Heart left ventricle (tissue), 13 donors: ENCODE measurements at regions not wholly inside any gene's neighbourhood (a gene's known extent, or its start where the extent isn't known, plus 50 kb on each side); places are given as distances from the start of the nearest gene placed in this dataset.

Experiments used
- POLR2A ChIP-seq, 2 donors: fragments of 450-650 bp; IDR thresholded peaks; one replicate each; pipeline ENCODE4 v1.6.1; 2017; ENCODE audit warnings: antibody characterized with exemption in 2 of 2, mild to moderate bottlenecking in 2 of 2, moderate library complexity in 2 of 2
- TF ChIP-seq, protein P1 (sequence below), 12 donors: fragments of 200-600 bp; sonication (generic) in 4 of 12; IDR thresholded peaks; one replicate each; pipeline versions ENCODE4 v1.5.0 to v1.8.0; 2018 to 2022; ENCODE audit warnings: antibody characterized with exemption in 12 of 12, mild to moderate bottlenecking in 5 of 12
- donor health status: ischemic (EF 13 %, LVEDD 7.1; RV severe dilation, severe dysfunction).
- donor health status: DM: no; HTN: yes; CAD: no.
- donor health status: DM: no; HTN: no; CAD: no.
- donor health status: ischemic (EF 25% LVEDD 6.9; RV normal size, moderate dysfunction).
- donor health status: ischemic (EF 25% LVEDD 5.7; RV mildly dilated, moderate dysfunction).
- donor health status: ischemic (EF 35%, LVEDD 5.7; RV mildly dilated, moderate dysfunction).
- donor health status: nonischemic (EF 11% LVEDD 7.7; RV severe dilation, severe dysfunction).
- donor health status: DM: yes; HTN: yes; CAD: no.
- donor health status: PGD.
- donor health status: ischemic (EF 29% LVEDD 5.4; RV normal size, mild dysfunction).
- donor health status: nonischemic (EF 23%, LVEDD 6.1; RV moderate dilation, normal function).

DNA sequence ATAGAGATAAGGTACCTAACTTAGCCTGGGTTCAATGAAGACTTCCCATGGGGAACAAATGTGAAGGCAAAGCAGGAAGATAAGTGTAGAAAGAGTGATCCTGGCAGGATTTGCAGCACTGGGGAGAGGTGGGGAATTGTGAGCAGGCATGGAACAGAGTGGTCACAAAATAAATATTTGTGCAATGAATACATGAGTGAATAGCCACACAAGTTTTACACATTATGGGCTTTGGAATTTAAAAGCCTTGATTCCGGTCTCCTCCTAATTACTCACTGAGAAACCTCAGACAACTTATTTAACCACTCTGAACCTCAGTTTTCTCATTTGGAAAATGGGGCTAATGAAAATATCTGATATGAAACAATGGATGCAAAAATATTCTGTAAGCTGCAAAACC, 148.3 kb downstream of the ELAVL4 start:
- no peak for TF ChIP-seq POLR2A (IDR thresholded peaks at IDR 0.05)
- TF ChIP-seq, protein P1, sequence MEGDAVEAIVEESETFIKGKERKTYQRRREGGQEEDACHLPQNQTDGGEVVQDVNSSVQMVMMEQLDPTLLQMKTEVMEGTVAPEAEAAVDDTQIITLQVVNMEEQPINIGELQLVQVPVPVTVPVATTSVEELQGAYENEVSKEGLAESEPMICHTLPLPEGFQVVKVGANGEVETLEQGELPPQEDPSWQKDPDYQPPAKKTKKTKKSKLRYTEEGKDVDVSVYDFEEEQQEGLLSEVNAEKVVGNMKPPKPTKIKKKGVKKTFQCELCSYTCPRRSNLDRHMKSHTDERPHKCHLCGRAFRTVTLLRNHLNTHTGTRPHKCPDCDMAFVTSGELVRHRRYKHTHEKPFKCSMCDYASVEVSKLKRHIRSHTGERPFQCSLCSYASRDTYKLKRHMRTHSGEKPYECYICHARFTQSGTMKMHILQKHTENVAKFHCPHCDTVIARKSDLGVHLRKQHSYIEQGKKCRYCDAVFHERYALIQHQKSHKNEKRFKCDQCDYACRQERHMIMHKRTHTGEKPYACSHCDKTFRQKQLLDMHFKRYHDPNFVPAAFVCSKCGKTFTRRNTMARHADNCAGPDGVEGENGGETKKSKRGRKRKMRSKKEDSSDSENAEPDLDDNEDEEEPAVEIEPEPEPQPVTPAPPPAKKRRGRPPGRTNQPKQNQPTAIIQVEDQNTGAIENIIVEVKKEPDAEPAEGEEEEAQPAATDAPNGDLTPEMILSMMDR (IDR thresholded peaks at IDR 0.05): no peak
